K562 (cell line): ENCODE measurements at regions not wholly inside any gene's neighbourhood (a gene's known extent, or its start where the extent isn't known, plus 50 kb on each side); places are given as distances from the start of the nearest gene placed in this dataset.

Experiments used
- ATAC-seq: fragments of 200-7000 bp; cut with Tn5 transposase; 3 replicates; pipeline ENCODE4 v1.9.1; 2020; ENCODE audit warnings: moderate library complexity
- BruUV-seq: library from RNA; stranded (reverse); fragments of 400-500 nt; replicated peaks from 2 replicates; lab custom pipeline; 2021; lab: Mats Ljungman, UMichigan
- CTCF ChIA-PET: fragments of 300-600 bp; formaldehyde crosslinking; extraction: SDS; loops from one replicate; lab custom pipeline; 2021; ENCODE audit warnings: low intra/inter-chr PET ratio; lab: Yijun Ruan, JAX
- POLR2A ChIA-PET: fragments of 300-600, 350-650 bp; sonication (Branson Sonifier 250); formaldehyde crosslinking; extraction: SDS; loops from one replicate; lab custom pipeline; 2021; ENCODE audit warnings: antibody characterized with exemption, inconsistent platforms; lab: Yijun Ruan, JAX
- DNase-seq, 4 experiments: peaks; one replicate each; pipeline versions ENCODE4 v3.0.0 to v3.0.0-alpha.2; 2011 to 2018; ENCODE audit warnings: low spot score in 3 of 4, mixed read lengths in 3 of 4; ENCODE audit errors: extremely low read depth in 1 of 4
- FAIRE-seq: peaks from 2 replicates; lab custom pipeline; 2011; peaks lifted over from hg19 to GRCh38; lab: Jason Lieb, UNC
- H2AFZ ChIP-seq: 2 replicates; pipeline ENCODE4 v1.6.0; 2011; ENCODE audit warnings: low read depth, low read length, control low read depth, inconsistent platforms
- H3K27ac ChIP-seq: fragments of 200-600 bp; 3 replicates; pipeline ENCODE4 v1.8.0; 2011; ENCODE audit warnings: low read depth, mild to moderate bottlenecking, control low read depth, inconsistent platforms, low read length, moderate library complexity, mixed read lengths; ENCODE audit errors: extremely low read depth
- H3K27me3 ChIP-seq, 2 experiments: fragments of 300-600 bp in 1 of 2; 2 replicates in 1 of 2; 3 replicates in 1 of 2; pipeline versions ENCODE4 v1.6.0 to v1.8.0; 2011; ENCODE audit warnings: inconsistent platforms in 2 of 2, low read length in 2 of 2, mild to moderate bottlenecking in 1 of 2, mixed read lengths in 1 of 2, moderate library complexity in 1 of 2; ENCODE audit not compliant: control insufficient read depth in 2 of 2, insufficient read depth in 2 of 2
- H3K36me3 ChIP-seq: fragments of 300-600 bp; 3 replicates; pipeline ENCODE4 v1.8.0; 2011; ENCODE audit warnings: mild to moderate bottlenecking, low read length, inconsistent platforms; ENCODE audit not compliant: control insufficient read depth, insufficient read depth
- H3K4me1 ChIP-seq, 2 experiments: fragments of 200-600 bp in 1 of 2; replicated peaks in 1 of 2; 2 replicates in 1 of 2; 3 replicates in 1 of 2; pipeline versions ENCODE4 v1.5.1 to v1.8.0; 2011; ENCODE audit warnings: inconsistent platforms in 2 of 2, low read length in 2 of 2, mild to moderate bottlenecking in 1 of 2, mixed read lengths in 1 of 2, moderate library complexity in 1 of 2; ENCODE audit not compliant: control insufficient read depth in 2 of 2, insufficient read depth in 2 of 2
- H3K4me2 ChIP-seq: 2 replicates; pipeline ENCODE4 v1.6.1; 2011; ENCODE audit warnings: low read length, control low read depth, inconsistent platforms, mixed read lengths; ENCODE audit not compliant: insufficient read depth
- H3K4me3 ChIP-seq: fragments of 200-600 bp; sonication (generic), shearing (Covaris generic); 2 replicates; pipeline ENCODE4 v1.5.1; 2016; ENCODE audit warnings: control low read depth, inconsistent platforms
- H3K79me2 ChIP-seq: fragments of 200-600 bp; 3 replicates; pipeline ENCODE4 v1.8.0; 2011; ENCODE audit warnings: low read length, inconsistent platforms; ENCODE audit not compliant: control insufficient read depth, insufficient read depth
- H3K9ac ChIP-seq, 2 experiments: 2 replicates each; pipeline versions ENCODE4 v1.6.0 to v1.6.1; 2011; ENCODE audit warnings: low read depth in 2 of 2, low read length in 2 of 2, control low read depth in 1 of 2, inconsistent platforms in 1 of 2, mild to moderate bottlenecking in 1 of 2, mixed read lengths in 1 of 2; ENCODE audit not compliant: insufficient read depth in 1 of 2
- H3K9me1 ChIP-seq: one replicate; pipeline ENCODE4 v1.6.0; 2011; ENCODE audit warnings: inconsistent platforms, mild to moderate bottlenecking, low read length, moderate library complexity; ENCODE audit not compliant: control insufficient read depth, insufficient read depth
- H3K9me3 ChIP-seq: replicated peaks from 2 replicates; pipeline ENCODE4 v1.5.1; 2011; ENCODE audit warnings: low read depth, low read length, inconsistent platforms; ENCODE audit not compliant: control insufficient read depth, insufficient read depth
- H4K20me1 ChIP-seq: replicated peaks from 2 replicates; pipeline ENCODE4 v1.6.1; 2011; ENCODE audit warnings: low read length, inconsistent platforms, mixed read lengths; ENCODE audit not compliant: control insufficient read depth, insufficient read depth
- JUN ChIP-seq, 2 experiments: sonication (generic) in 1 of 2; formaldehyde crosslinking in 1 of 2; IDR thresholded peaks; 2 replicates each; pipeline versions ENCODE4 v1.6.1 to v1.8.0; 2012 to 2022; ENCODE audit warnings: borderline replicate concordance in 2 of 2, mild to moderate bottlenecking in 2 of 2, improper control_type of control experiment in 1 of 2, low read depth in 1 of 2, low read length in 1 of 2, missing genetic modification reagents in 1 of 2
- NFIX ChIP-seq: fragments of 250-450 bp; sonication (Bioruptor Pico); IDR thresholded peaks from 2 replicates; pipeline ENCODE4 v1.4.0; 2020; ENCODE audit warnings: low read depth, mild to moderate bottlenecking, moderate library complexity
- RAD51 ChIP-seq: fragments of 450-650 bp; IDR thresholded peaks from 2 replicates; pipeline ENCODE4 v1.7.1; 2016; ENCODE audit warnings: low read depth, mild to moderate bottlenecking, borderline replicate concordance
- WGBS: fragments of 100-300 bp; shearing (Covaris generic); methylation state at CpG from one replicate; pipeline ENCODE4 v1.1.6; 2016; ENCODE audit warnings: low coverage, mixed read lengths; ENCODE audit not compliant: insufficient coverage; ENCODE audit errors: missing lambda C conversion rate; 5-methylcytosine and 5-hydroxymethylcytosine counted together
- in situ Hi-C: fragments of 300-500 bp; cut with MboI; formaldehyde crosslinking; loops from 4 replicates; pipeline ENCODE4 v1.15.0; 2018; ENCODE audit warnings: inconsistent platforms, mixed read lengths
- intact Hi-C: fragments of 100-400 bp; cut with micrococcal nuclease; formaldehyde crosslinking; loops from 2 replicates; pipeline ENCODE4 v1.14.2; 2022
- TF ChIP-seq, protein P1 (sequence below), 3 experiments: IDR thresholded peaks in 2 of 3; conservative IDR thresholded peaks in 1 of 3; 2 replicates each; pipeline ENCODE4 v1.5.1; 2011 to 2012; ENCODE audit warnings: low read length in 3 of 3, mild to moderate bottlenecking in 3 of 3, control low read depth in 2 of 3, improper control_type of control experiment in 1 of 3, inconsistent platforms in 1 of 3, low read depth in 1 of 3, mixed read lengths in 1 of 3, moderate library complexity in 1 of 3; ENCODE audit not compliant: insufficient read depth in 2 of 3
- TF ChIP-seq, protein P2 (sequence below): fragments of 450-650 bp; IDR thresholded peaks from 2 replicates; pipeline ENCODE4 v1.6.1; 2014; ENCODE audit warnings: low read depth, mild to moderate bottlenecking, moderate library complexity, borderline replicate concordance
- TF ChIP-seq, protein P3 (sequence below): fragments of 450-650 bp; conservative IDR thresholded peaks from 2 replicates; pipeline ENCODE4 v1.6.1; 2016; ENCODE audit warnings: missing genetic modification characterization, low read depth, mild to moderate bottlenecking, control low read depth, missing compliant biosample characterization

DNA sequence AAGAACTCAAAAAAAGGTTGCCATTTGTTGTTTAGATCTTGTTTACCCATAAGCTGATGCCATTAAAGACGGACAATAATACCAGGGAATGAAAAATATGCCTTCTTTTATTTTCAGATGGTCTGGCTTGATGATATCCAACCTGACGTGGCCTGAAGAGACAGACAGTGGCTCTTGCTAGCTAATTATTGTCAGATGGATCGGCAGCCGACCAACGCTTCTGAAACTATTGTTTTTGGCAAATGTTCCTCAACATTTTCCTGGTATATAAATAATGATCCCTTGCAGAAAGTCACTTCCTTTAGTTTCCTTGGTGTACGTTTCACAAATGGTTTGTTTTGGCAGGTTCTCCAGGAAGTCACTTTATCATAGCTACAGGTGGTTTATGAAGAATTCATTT is 290.9 kb upstream of the TSHZ2 start:
- Histone ChIP-seq H3K4me1 (no peaks in the 10 kb centered on the region), H3K4me3 (no peak overlapping the region), H2AFZ (no peak overlapping the region), H3K4me2 (no peak overlapping the region), H3K9ac (no peak overlapping the region), H4K20me1 (no peaks in the 10 kb centered on the region), H3K27ac (no peak overlapping the region), H3K79me2 (no peaks in the 10 kb centered on the region), H3K27me3 (no peaks in the 10 kb centered on the region), H3K9me1 (no peaks in the 10 kb centered on the region), H3K9me3 (no peaks in the 10 kb centered on the region), H3K36me3 (no peaks in the 10 kb centered on the region)
- TF ChIP-seq, protein P1, sequence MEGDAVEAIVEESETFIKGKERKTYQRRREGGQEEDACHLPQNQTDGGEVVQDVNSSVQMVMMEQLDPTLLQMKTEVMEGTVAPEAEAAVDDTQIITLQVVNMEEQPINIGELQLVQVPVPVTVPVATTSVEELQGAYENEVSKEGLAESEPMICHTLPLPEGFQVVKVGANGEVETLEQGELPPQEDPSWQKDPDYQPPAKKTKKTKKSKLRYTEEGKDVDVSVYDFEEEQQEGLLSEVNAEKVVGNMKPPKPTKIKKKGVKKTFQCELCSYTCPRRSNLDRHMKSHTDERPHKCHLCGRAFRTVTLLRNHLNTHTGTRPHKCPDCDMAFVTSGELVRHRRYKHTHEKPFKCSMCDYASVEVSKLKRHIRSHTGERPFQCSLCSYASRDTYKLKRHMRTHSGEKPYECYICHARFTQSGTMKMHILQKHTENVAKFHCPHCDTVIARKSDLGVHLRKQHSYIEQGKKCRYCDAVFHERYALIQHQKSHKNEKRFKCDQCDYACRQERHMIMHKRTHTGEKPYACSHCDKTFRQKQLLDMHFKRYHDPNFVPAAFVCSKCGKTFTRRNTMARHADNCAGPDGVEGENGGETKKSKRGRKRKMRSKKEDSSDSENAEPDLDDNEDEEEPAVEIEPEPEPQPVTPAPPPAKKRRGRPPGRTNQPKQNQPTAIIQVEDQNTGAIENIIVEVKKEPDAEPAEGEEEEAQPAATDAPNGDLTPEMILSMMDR (IDR thresholded peaks at IDR 0.05 in 2 of 3, conservative IDR thresholded peaks at IDR 0.05 in 1 of 3; ENCODE audit: insufficient read depth in 2 of 3, low read depth in 1 of 3, low read length in 3 of 3): no peak
- TF ChIP-seq JUN (IDR thresholded peaks at IDR 0.05; ENCODE audit: borderline replicate concordance, low read depth, low read length): no peak
- TF ChIP-seq JUN (CRISPR knock-in tag; IDR thresholded peaks at IDR 0.05; ENCODE audit: borderline replicate concordance): no peak
- TF ChIP-seq NFIX (CRISPR knock-in tag): no peak
- no peak for TF ChIP-seq RAD51
- TF ChIP-seq, protein P2, sequence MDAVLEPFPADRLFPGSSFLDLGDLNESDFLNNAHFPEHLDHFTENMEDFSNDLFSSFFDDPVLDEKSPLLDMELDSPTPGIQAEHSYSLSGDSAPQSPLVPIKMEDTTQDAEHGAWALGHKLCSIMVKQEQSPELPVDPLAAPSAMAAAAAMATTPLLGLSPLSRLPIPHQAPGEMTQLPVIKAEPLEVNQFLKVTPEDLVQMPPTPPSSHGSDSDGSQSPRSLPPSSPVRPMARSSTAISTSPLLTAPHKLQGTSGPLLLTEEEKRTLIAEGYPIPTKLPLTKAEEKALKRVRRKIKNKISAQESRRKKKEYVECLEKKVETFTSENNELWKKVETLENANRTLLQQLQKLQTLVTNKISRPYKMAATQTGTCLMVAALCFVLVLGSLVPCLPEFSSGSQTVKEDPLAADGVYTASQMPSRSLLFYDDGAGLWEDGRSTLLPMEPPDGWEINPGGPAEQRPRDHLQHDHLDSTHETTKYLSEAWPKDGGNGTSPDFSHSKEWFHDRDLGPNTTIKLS: no peak
- TF ChIP-seq, protein P3, sequence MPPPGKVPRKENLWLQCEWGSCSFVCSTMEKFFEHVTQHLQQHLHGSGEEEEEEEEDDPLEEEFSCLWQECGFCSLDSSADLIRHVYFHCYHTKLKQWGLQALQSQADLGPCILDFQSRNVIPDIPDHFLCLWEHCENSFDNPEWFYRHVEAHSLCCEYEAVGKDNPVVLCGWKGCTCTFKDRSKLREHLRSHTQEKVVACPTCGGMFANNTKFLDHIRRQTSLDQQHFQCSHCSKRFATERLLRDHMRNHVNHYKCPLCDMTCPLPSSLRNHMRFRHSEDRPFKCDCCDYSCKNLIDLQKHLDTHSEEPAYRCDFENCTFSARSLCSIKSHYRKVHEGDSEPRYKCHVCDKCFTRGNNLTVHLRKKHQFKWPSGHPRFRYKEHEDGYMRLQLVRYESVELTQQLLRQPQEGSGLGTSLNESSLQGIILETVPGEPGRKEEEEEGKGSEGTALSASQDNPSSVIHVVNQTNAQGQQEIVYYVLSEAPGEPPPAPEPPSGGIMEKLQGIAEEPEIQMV (tag): no peak
- DNase-seq: no peak
- POLR2A ChIA-PET: interaction anchor here (0.8 kb wide), 1 partner anchor 9 kb away, joined by 4 read pairs; no protein-coding TSS in a partner anchor
- CTCF ChIA-PET: no interaction called here
- 2% methylated on average over 6 of the region's 6 CpGs for WGBS
- ATAC-seq: no peak
- intact Hi-C loops (no loop called here), in situ Hi-C loops (no loop called here)
- no TSS peak for BruUV-seq
- FAIRE-seq: no peak
